ENCODE measurements at regions not wholly inside any gene's neighbourhood (a gene's known extent, or its start where the extent isn't known, plus 50 kb on each side); places are given as distances from the start of the nearest gene placed in this dataset.

GRCh38 chr1:81578867-81579266 lies 221.9 kb upstream of the ADGRL2 start:
- Histone ChIP-seq H3K36me3 (replicated peaks in 1 of 2) (no peaks in the 10 kb centered on the region), H3K27ac (no peak overlapping the region), H3K4me1 (replicated peaks in 1 of 2) (no peaks in the 10 kb centered on the region), H3K27me3 (no peaks in the 10 kb centered on the region), H3K9me3 (replicated peaks in 1 of 3) (no peaks in the 10 kb centered on the region), H3K4me3 (no peak overlapping the region)
- no peak for TF ChIP-seq POLR2A (IDR thresholded peaks at IDR 0.05)
- DNase-seq: no peak
- intact Hi-C loops (cut with DNase I): no loop called here

DNA sequence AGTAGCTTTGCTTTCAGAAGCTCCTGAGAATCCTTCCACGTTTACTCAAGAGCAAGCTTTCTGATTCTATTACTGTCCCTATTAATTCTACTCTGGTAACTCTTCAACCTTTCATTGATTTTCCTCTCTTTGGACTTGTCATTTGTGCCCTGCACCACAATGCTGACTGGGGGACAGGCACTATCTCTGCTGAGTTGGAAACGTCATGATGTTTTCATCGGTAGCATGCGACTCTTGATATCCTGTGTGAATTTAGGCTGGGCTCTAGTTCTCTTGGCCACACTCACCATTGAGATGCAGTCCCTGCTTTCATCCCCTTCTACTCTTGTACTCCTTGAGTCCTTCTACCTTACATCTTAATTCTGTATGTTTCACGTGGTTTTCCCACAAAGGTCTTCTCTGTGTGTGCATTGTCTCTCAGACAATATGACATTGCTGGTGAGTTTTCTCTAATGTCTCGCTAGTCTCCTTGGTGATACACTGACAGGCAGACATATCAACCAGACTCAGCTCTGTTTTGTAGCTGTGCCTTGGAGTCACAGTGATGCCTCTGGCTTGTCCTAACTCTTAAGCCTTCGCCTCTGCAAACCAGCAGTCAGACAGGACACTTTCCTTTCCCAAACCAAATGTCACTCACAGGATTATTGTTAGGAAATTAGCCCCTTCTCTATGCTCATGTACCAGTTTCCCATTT lies 223.6 kb upstream of the ADGRL2 start:
- TF ChIP-seq POLR2A (IDR thresholded peaks at IDR 0.05): no peak
- TF ChIP-seq, protein P1, sequence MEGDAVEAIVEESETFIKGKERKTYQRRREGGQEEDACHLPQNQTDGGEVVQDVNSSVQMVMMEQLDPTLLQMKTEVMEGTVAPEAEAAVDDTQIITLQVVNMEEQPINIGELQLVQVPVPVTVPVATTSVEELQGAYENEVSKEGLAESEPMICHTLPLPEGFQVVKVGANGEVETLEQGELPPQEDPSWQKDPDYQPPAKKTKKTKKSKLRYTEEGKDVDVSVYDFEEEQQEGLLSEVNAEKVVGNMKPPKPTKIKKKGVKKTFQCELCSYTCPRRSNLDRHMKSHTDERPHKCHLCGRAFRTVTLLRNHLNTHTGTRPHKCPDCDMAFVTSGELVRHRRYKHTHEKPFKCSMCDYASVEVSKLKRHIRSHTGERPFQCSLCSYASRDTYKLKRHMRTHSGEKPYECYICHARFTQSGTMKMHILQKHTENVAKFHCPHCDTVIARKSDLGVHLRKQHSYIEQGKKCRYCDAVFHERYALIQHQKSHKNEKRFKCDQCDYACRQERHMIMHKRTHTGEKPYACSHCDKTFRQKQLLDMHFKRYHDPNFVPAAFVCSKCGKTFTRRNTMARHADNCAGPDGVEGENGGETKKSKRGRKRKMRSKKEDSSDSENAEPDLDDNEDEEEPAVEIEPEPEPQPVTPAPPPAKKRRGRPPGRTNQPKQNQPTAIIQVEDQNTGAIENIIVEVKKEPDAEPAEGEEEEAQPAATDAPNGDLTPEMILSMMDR (IDR thresholded peaks at IDR 0.05): no peak
- intact Hi-C loops (cut with DNase I): no loop called here
- DNase-seq: no peak
- H3K27ac ChIP-seq: no peak overlapping the region
- no peaks in the 10 kb centered on the region for H3K27me3 ChIP-seq
- WGBS, 4 donors: 83 to 94% (median 91%) methylated on average over 7 of the region's 7 CpGs
- H3K4me3 ChIP-seq: no peak overlapping the region
- H3K9me3 ChIP-seq (replicated peaks in 1 of 3): no peaks in the 10 kb centered on the region
- H3K4me1 ChIP-seq (replicated peaks in 1 of 2): no peaks in the 10 kb centered on the region
- no peaks in the 10 kb centered on the region for H3K36me3 ChIP-seq (replicated peaks in 1 of 2)

DNA sequence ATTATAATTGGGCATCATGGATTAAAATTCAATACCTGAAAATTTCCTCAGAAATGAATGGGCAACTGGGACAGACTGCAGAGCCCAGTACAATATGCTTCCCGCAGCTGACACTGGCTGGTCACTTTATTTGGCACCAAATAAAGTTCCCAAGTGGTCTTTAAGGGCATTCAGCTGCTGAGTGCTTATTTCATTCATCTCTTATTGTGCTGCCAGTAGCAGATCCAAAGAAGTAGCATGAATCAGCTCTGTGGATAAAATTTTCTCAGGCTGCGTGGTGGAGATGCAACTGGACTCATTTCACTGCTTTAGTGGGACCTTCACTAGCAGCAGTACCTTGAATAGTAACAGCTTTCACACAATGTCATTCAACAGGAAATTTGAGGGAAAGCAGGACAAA lies 226.3 kb upstream of the ADGRL2 start:
- Histone ChIP-seq H3K27ac (no peak overlapping the region), H3K4me3 (no peak overlapping the region), H3K9me3 (replicated peaks in 1 of 3) (no peaks in the 10 kb centered on the region), H3K36me3 (replicated peaks in 1 of 2) (no peaks in the 10 kb centered on the region), H3K27me3 (no peaks in the 10 kb centered on the region), H3K4me1 (replicated peaks in 1 of 2) (no peaks in the 10 kb centered on the region)
- intact Hi-C loops (cut with DNase I): no loop called here
- TF ChIP-seq, protein P1 (IDR thresholded peaks at IDR 0.05): no peak
- no peak for TF ChIP-seq POLR2A (IDR thresholded peaks at IDR 0.05)
- 80 to 92% (median 88%) methylated on average over 2 of the region's 2 CpGs for WGBS, 4 donors
- DNase-seq: no peak

DNA sequence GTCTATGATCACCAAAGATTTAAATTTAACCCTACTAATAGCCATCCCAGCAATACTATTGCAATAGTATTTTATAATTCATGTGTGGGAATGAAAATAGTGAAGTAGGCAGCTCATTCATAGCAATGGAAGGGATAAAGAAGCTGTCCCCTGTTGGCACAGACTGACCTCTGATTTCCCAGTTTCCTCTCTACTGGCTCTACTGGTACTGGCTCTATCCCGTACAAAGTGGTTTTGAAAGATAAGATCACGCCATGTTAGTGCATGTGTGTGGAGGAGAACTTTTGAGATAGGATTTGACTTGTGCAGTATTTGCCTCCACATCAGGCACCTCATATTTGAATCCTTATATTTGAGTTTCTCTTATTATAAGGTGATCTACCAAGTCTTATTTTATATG lies 227.3 kb upstream of the ADGRL2 start:
- 74 to 83% (median 79%) methylated on average over 2 of the region's 2 CpGs for WGBS, 4 donors
- H3K36me3 ChIP-seq (replicated peaks in 1 of 2): no peaks in the 10 kb centered on the region

More for the DNA sequence above, 227.3 kb upstream of the ADGRL2 start:
- Histone ChIP-seq H3K4me3 (no peak overlapping the region), H3K4me1 (replicated peaks in 1 of 2) (no peaks in the 10 kb centered on the region), H3K9me3 (replicated peaks in 1 of 3) (no peaks in the 10 kb centered on the region), H3K27me3 (no peaks in the 10 kb centered on the region), H3K27ac (no peak overlapping the region)
- DNase-seq: no peak
- intact Hi-C loops (cut with DNase I): no loop called here
- no peak for TF ChIP-seq POLR2A (IDR thresholded peaks at IDR 0.05)
- TF ChIP-seq, protein P1 (IDR thresholded peaks at IDR 0.05): no peak

Data from adrenal gland (tissue), 9 donors.